Parathyroid adenoma (tissue), 2 donors: ENCODE measurements at regions not wholly inside any gene's neighbourhood (a gene's known extent, or its start where the extent isn't known, plus 50 kb on each side); places are given as distances from the start of the nearest gene placed in this dataset.

Experiments
- H2AFZ ChIP-seq: fragments of 300-600 bp; sonication (generic); one replicate; pipeline ENCODE4 v1.7.0; 2017; ENCODE audit warnings: antibody characterized with exemption, mild to moderate bottlenecking
- H3K27ac ChIP-seq: fragments of 300-600 bp; sonication (generic); one replicate; pipeline ENCODE4 v1.7.0; 2017
- H3K27me3 ChIP-seq: fragments of 300-600 bp; sonication (generic); one replicate; pipeline ENCODE4 v1.7.0; 2017; ENCODE audit warnings: low read length; ENCODE audit not compliant: control insufficient read depth, insufficient read depth
- H3K36me3 ChIP-seq: fragments of 300-600 bp; sonication (generic); one replicate; pipeline ENCODE4 v1.7.0; 2017; ENCODE audit warnings: low read length; ENCODE audit not compliant: control insufficient read depth, insufficient read depth
- H3K4me1 ChIP-seq: fragments of 300-600 bp; sonication (generic); one replicate; pipeline ENCODE4 v1.7.0; 2017; ENCODE audit warnings: control low read depth
- H3K4me2 ChIP-seq: fragments of 300-600 bp; sonication (generic); one replicate; pipeline ENCODE4 v1.7.0; 2017; ENCODE audit warnings: low read length
- H3K4me3 ChIP-seq: fragments of 300-600 bp; sonication (generic); one replicate; pipeline ENCODE4 v1.7.0; 2017; ENCODE audit warnings: low read depth, low read length
- H3K79me2 ChIP-seq: fragments of 300-600 bp; sonication (generic); one replicate; pipeline ENCODE4 v1.7.0; 2017; ENCODE audit warnings: control low read depth
- H3K9ac ChIP-seq: fragments of 300-600 bp; sonication (generic); one replicate; pipeline ENCODE4 v1.7.0; 2017; ENCODE audit warnings: mild to moderate bottlenecking
- H3K9me3 ChIP-seq: fragments of 300-600 bp; sonication (generic); one replicate; pipeline ENCODE4 v1.7.0; 2017; ENCODE audit warnings: low read length; ENCODE audit not compliant: control insufficient read depth
- TF ChIP-seq, protein P1 (sequence below): fragments of 300-600 bp; sonication (generic); IDR thresholded peaks from one replicate; pipeline ENCODE4 v1.7.0; 2017; ENCODE audit warnings: antibody characterized with exemption, mild to moderate bottlenecking
- donor health status: primary hyperparathyroidism.

DNA sequence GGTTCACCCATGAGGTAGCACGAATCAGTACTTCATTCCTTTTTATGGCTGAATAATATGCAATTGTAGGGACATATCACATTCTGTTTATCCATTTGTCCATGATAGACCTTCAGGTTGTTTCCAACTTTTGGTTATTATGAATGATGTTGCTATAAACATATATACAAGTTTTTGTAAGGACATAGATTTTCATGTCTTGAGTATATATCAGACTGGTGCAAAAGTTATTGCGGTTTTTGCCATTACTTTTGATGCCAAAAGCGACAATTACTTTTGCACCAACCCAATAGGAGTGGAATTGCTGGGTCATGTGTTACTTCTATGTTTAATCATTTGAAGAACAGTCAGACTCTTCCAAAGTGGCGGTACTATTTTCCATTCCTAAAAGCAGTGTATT is 361.5 kb downstream of the RPS24 start:
- Histone ChIP-seq H2AFZ (no peak overlapping the region), H3K27ac (no peak overlapping the region), H3K9ac (no peak overlapping the region), H3K36me3 (no peaks in the 10 kb centered on the region), H3K4me2 (no peak overlapping the region), H3K79me2 (no peaks in the 10 kb centered on the region), H3K27me3 (no peaks in the 10 kb centered on the region), H3K9me3 (no peaks in the 10 kb centered on the region), H3K4me3 (no peak overlapping the region), H3K4me1 (no peaks in the 10 kb centered on the region)
- TF ChIP-seq, protein P1, sequence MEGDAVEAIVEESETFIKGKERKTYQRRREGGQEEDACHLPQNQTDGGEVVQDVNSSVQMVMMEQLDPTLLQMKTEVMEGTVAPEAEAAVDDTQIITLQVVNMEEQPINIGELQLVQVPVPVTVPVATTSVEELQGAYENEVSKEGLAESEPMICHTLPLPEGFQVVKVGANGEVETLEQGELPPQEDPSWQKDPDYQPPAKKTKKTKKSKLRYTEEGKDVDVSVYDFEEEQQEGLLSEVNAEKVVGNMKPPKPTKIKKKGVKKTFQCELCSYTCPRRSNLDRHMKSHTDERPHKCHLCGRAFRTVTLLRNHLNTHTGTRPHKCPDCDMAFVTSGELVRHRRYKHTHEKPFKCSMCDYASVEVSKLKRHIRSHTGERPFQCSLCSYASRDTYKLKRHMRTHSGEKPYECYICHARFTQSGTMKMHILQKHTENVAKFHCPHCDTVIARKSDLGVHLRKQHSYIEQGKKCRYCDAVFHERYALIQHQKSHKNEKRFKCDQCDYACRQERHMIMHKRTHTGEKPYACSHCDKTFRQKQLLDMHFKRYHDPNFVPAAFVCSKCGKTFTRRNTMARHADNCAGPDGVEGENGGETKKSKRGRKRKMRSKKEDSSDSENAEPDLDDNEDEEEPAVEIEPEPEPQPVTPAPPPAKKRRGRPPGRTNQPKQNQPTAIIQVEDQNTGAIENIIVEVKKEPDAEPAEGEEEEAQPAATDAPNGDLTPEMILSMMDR = no peak

DNA sequence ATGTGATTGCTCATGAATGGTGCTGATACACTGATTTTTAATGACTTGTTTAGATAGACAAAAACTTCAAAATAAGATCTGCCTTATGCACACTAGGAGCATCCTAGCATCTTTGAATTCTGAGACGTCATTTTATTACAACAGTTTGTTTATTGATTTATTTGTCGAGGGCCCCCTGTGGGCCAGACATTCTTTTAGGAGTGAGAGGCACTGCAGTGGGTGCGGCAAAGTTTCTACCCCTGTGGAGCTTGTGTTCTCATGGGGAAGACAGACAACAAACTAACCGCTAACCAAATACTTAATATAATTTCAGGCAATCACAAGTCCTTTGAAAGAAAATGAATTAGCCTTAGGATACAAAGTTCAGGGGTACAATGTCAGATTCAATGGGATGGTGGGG is 363.1 kb downstream of the RPS24 start:
- H3K9me3 ChIP-seq = no peaks in the 10 kb centered on the region
- no peaks in the 10 kb centered on the region for H3K36me3 ChIP-seq
- no peak overlapping the region for H3K4me3 ChIP-seq
- no peak overlapping the region for H3K9ac ChIP-seq
- TF ChIP-seq, protein P1 = no peak
- no peak overlapping the region for H2AFZ ChIP-seq
- no peak overlapping the region for H3K27ac ChIP-seq
- no peaks in the 10 kb centered on the region for H3K27me3 ChIP-seq
- no peaks in the 10 kb centered on the region for H3K4me1 ChIP-seq
- no peaks in the 10 kb centered on the region for H3K79me2 ChIP-seq
- no peak overlapping the region for H3K4me2 ChIP-seq

DNA sequence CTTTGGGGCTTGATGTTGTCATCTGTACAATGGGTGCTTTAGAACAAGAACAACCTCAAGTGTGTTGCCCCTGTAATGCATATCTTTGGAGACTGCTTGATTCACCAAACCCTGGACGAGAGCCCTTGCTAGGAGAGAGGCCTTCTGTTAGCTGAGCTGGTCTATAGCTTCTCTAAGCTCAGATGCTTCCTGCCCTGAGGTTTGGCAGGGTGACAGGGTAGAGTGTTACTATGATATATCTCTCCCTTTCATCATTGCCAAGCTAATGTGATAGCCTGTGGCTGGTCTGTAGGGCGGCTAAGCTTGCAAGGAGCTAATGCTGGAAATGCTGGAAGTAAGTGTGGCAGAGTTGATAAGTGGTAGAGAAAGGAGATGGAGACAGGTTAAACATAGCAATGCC is 364.1 kb downstream of the RPS24 start:
- Histone ChIP-seq H3K9ac (no peak overlapping the region), H3K27ac (no peak overlapping the region), H3K9me3 (no peaks in the 10 kb centered on the region), H3K36me3 (no peaks in the 10 kb centered on the region), H3K4me3 (no peak overlapping the region), H2AFZ (no peak overlapping the region), H3K79me2 (no peaks in the 10 kb centered on the region), H3K27me3 (no peaks in the 10 kb centered on the region), H3K4me1 (no peaks in the 10 kb centered on the region), H3K4me2 (no peak overlapping the region)
- TF ChIP-seq, protein P1 = no peak

DNA sequence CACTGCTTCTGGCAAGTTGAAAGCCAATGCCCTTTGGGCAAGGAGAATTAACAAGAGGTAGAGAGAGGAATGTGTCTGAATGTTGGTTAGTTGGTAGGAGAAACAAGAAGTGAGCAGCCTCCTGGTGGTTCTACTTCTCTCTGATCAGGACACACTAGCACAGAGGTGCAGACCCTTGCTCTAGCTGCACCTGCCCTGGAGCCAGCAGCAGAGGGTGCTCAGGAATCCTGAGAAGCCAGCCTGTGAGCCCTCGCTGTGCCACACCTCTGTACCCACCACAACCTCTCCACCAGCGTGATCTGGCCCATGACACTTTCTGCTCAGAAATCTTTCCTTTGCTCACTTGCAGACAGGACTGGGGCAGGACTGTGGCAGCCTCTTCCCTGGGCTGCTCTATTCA is 364.7 kb downstream of the RPS24 start:
- Histone ChIP-seq H3K36me3 (no peaks in the 10 kb centered on the region), H3K9ac (no peak overlapping the region), H3K9me3 (no peaks in the 10 kb centered on the region), H3K27me3 (no peaks in the 10 kb centered on the region), H3K4me3 (no peak overlapping the region), H2AFZ (no peak overlapping the region), H3K4me2 (no peak overlapping the region), H3K79me2 (no peaks in the 10 kb centered on the region), H3K4me1 (no peaks in the 10 kb centered on the region), H3K27ac (no peak overlapping the region)
- TF ChIP-seq, protein P1 = no peak

DNA sequence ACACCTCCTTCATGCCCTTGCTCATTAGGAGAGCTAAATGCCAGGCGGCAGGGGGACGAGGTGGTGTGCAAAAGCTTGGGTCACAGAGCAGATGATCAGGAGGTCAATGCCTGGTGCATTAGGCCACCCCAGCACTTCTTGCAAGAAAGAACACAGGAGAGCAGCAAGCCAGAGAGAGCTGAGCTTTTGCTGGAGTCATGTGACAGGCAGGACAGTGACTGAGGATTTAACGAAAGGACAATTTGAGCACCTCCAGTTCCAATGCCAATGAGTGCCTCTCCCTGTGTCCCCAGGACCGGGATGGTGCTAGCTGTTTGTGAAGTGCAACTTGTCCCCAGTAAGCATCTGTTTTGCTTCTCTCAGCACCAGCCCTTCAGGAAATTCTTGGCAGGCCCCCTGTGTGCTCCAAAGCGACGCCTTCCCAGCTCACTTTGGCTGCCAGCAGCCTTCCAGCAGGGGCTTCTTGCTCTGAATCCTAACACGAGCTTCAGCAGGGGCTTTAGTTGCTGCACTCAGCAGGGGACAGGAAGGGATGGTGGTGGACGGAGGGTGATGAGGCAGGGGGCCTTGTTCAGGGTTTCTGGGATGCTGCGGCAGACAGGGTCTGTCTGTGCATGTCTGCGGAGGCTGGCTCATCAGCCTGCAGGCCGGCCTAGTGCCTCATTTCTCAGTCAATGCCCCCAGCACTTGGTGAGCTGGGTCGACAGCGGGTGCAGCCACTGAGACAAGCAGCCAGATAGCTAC is 368.1 kb downstream of the RPS24 start:
- no peak overlapping the region for H3K9ac ChIP-seq
- no peak overlapping the region for H3K4me2 ChIP-seq
- no peaks in the 10 kb centered on the region for H3K4me1 ChIP-seq
- TF ChIP-seq, protein P1 = no peak
- H3K4me3 ChIP-seq = no peak overlapping the region
- H3K9me3 ChIP-seq = no peaks in the 10 kb centered on the region
- H3K79me2 ChIP-seq = no peaks in the 10 kb centered on the region
- no peak overlapping the region for H3K27ac ChIP-seq
- no peaks in the 10 kb centered on the region for H3K36me3 ChIP-seq
- H2AFZ ChIP-seq = no peak overlapping the region
- no peaks in the 10 kb centered on the region for H3K27me3 ChIP-seq
